Loucy (cell line): ENCODE measurements at regions not wholly inside any gene's neighbourhood (a gene's known extent, or its start where the extent isn't known, plus 50 kb on each side); places are given as distances from the start of the nearest gene placed in this dataset.
"Not testable (repeated sequence)": the region's sequence is repeated elsewhere in the genome, so short reads cannot be mapped to it uniquely, and the experiment has no call there.

Experiments
- H2AFZ ChIP-seq: fragments of 200-600 bp; sonication (generic); 2 replicates; pipeline ENCODE4 v1.6.0; 2016; ENCODE audit warnings: antibody characterized with exemption, mild to moderate bottlenecking, low read length, moderate library complexity
- H3F3A ChIP-seq: fragments of 200-600 bp; 2 replicates; pipeline ENCODE4 v1.6.0; 2016; ENCODE audit warnings: antibody characterized with exemption, low read depth, mild to moderate bottlenecking
- H3K27me3 ChIP-seq: fragments of 200-600 bp; sonication (generic); 2 replicates; pipeline ENCODE4 v1.6.1; 2014; ENCODE audit warnings: low read length, mild to moderate bottlenecking; ENCODE audit not compliant: insufficient read depth, poor library complexity, severe bottlenecking
- H3K36me3 ChIP-seq: fragments of 200-600 bp; sonication (generic); 2 replicates; pipeline ENCODE4 v1.6.1; 2016; ENCODE audit warnings: low read length; ENCODE audit not compliant: insufficient read depth
- H3K4me1 ChIP-seq: fragments of 200-600 bp; sonication (generic); 2 replicates; pipeline ENCODE4 v1.5.1; 2014; ENCODE audit warnings: low read length, mild to moderate bottlenecking; ENCODE audit not compliant: insufficient read depth, poor library complexity, severe bottlenecking
- H3K4me2 ChIP-seq: fragments of 200-600 bp; sonication (generic); 2 replicates; pipeline ENCODE4 v1.6.0; 2014; ENCODE audit warnings: antibody characterized with exemption, low read length, low read depth, mild to moderate bottlenecking; ENCODE audit not compliant: poor library complexity, severe bottlenecking
- H3K4me3 ChIP-seq: fragments of 200-600 bp; sonication (generic); 2 replicates; pipeline ENCODE4 v1.5.1; 2014; ENCODE audit warnings: low read length, mild to moderate bottlenecking, mixed read lengths; ENCODE audit not compliant: poor library complexity, severe bottlenecking
- H3K79me2 ChIP-seq: fragments of 200-600 bp; sonication (generic); 2 replicates; pipeline ENCODE4 v1.6.1; 2014; ENCODE audit warnings: low read length; ENCODE audit not compliant: insufficient read depth
- H3K9ac ChIP-seq: fragments of 200-600 bp; sonication (generic); 2 replicates; pipeline ENCODE4 v1.6.0; 2014; ENCODE audit warnings: mild to moderate bottlenecking, low read depth, low read length, moderate library complexity; ENCODE audit not compliant: poor library complexity, severe bottlenecking
- H3K9me2 ChIP-seq: fragments of 200-600 bp; sonication (generic); replicated peaks from 2 replicates; pipeline ENCODE4 v1.6.1; 2016; ENCODE audit warnings: low read depth, low read length, mixed read lengths
- H3K9me3 ChIP-seq: fragments of 200-600 bp; sonication (generic); 2 replicates; pipeline ENCODE4 v1.6.1; 2014; ENCODE audit warnings: mild to moderate bottlenecking, antibody characterized with exemption, low read length, low read depth; ENCODE audit not compliant: insufficient read depth
- H4K20me1 ChIP-seq: fragments of 200-600 bp; sonication (generic); 2 replicates; pipeline ENCODE4 v1.6.0; 2014; ENCODE audit warnings: antibody characterized with exemption, low read length, mild to moderate bottlenecking; ENCODE audit not compliant: insufficient read depth, poor library complexity, severe bottlenecking
- CTCF ChIP-seq: fragments of 200-600 bp; sonication (generic); conservative IDR thresholded peaks from 2 replicates; pipeline ENCODE4 v1.5.1; 2014; ENCODE audit warnings: mild to moderate bottlenecking, antibody characterized with exemption, low read length
- EZH2phosphoT487 ChIP-seq: fragments of 200-600 bp; IDR thresholded peaks from 2 replicates; pipeline ENCODE4 v1.6.1; 2018; ENCODE audit warnings: antibody characterized with exemption, mild to moderate bottlenecking, moderate library complexity, borderline replicate concordance

- Histone ChIP-seq H3K4me1 (no peaks in the 10 kb centered on the region), H2AFZ (no peak overlapping the region), H3K27me3 (no peaks in the 10 kb centered on the region), H3K9ac (no peak overlapping the region), H3F3A (no peaks in the 10 kb centered on the region), H3K36me3 (no peaks in the 10 kb centered on the region), H3K4me2 (no peak overlapping the region), H4K20me1 (no peaks in the 10 kb centered on the region), H3K79me2 (no peaks in the 10 kb centered on the region), H3K9me3 (no peaks in the 10 kb centered on the region), H3K9me2 (no peaks in the 10 kb centered on the region), H3K4me3 (no peak overlapping the region)
- TF ChIP-seq CTCF = no peak
- no peak for TF ChIP-seq EZH2phosphoT487
Measured at GRCh38 chr5:99587983-99588382, 659.2 kb upstream of the CHD1 start.

DNA sequence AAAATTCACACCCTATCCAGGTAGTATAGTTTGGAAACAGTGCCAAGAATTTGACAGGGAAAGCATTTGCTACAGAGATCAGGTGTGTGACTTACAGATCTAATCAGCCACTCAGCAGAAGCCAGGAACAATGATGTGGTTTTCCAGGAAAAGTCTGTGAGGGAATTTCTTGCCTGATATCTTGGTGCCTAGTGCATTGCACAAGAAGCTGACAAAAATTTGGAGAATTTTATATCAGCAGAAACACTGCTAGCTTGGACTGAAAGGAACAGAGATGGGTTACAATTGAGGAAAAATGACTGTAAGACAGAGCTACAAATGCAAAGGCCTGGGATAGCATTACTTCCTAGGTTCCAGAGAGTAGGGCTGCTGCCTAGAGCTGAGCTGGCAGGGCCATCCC is 658.1 kb upstream of the CHD1 start:
- no peaks in the 10 kb centered on the region for H3K36me3 ChIP-seq
- no peak overlapping the region for H3K9ac ChIP-seq
- H3K4me3 ChIP-seq = no peak overlapping the region
- no peak overlapping the region for H3K4me2 ChIP-seq
- H3K4me1 ChIP-seq = no peaks in the 10 kb centered on the region
- H3K9me3 ChIP-seq = no peaks in the 10 kb centered on the region
- H2AFZ ChIP-seq = no peak overlapping the region
- no peaks in the 10 kb centered on the region for H3K9me2 ChIP-seq
- H3K79me2 ChIP-seq = no peaks in the 10 kb centered on the region
- H3K27me3 ChIP-seq = no peaks in the 10 kb centered on the region
- no peaks in the 10 kb centered on the region for H4K20me1 ChIP-seq
- TF ChIP-seq EZH2phosphoT487 (no peak), CTCF (no peak)
- no peaks in the 10 kb centered on the region for H3F3A ChIP-seq

GRCh38 chr5:99581204-99581603 is 652.4 kb upstream of the CHD1 start:
- H2AFZ ChIP-seq, H4K20me1 ChIP-seq, H3K9me2 ChIP-seq, H3F3A ChIP-seq, H3K4me1 ChIP-seq, H3K9me3 ChIP-seq, H3K79me2 ChIP-seq, H3K36me3 ChIP-seq, H3K4me3 ChIP-seq, H3K4me2 ChIP-seq, H3K9ac ChIP-seq, H3K27me3 ChIP-seq: not testable (repeated sequence)

DNA sequence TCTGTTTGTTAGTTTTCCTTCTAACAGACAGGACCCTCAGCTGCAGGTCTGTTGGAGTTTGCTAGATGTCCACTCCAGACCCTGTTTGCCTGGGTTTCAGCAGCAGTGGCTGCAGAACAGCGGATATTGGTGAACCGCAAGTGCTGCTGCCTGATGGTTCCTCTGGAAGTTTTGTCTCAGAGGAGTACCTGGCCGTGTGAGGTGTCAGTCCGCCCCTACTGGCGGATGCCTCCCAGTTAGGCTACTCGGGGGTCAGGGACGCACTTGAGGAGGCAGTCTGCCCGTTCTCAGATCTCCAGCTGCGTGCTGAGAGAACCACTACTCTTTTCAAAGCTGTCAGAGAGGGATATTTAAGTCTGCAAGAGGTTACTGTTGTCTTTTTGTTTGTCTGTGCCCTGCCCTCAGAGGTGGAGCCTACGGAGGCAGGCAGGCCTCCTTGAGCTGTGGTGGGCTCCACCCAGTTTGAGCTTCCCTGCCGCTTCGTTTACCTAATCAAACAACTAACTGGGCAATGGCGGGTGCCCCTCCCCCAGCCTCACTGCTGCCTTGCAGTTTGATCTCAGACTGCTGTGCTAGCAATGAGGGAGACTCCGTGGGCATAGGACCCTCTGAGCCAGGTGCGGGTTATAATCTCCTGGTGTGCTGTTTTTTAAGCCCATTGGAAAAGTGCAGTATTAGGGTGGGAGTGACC is 634.3 kb upstream of the CHD1 start:
- not testable (repeated sequence) for H2AFZ ChIP-seq, H3K4me3 ChIP-seq, H3K4me2 ChIP-seq, H3K9ac ChIP-seq, H3F3A ChIP-seq, H3K4me1 ChIP-seq, H3K9me2 ChIP-seq, H3K9me3 ChIP-seq, H4K20me1 ChIP-seq, H3K36me3 ChIP-seq, H3K79me2 ChIP-seq, H3K27me3 ChIP-seq
